ENCODE measurements at regions not wholly inside any gene's neighbourhood (a gene's known extent, or its start where the extent isn't known, plus 50 kb on each side); places are given as distances from the start of the nearest gene placed in this dataset.

GRCh38 chr2:191783416-191783815 is 63.5 kb downstream of the CAVIN2 start:
- Histone ChIP-seq H3K4me3 (replicated peaks in 1 of 3; ENCODE audit: insufficient read depth in 1 of 3, low read depth in 1 of 3, low read length in 3 of 3) (no peak overlapping the region), H3K79me2 (ENCODE audit: control insufficient read depth, insufficient read depth, low read length) (no peaks in the 10 kb centered on the region), H3K9ac (replicated peaks; ENCODE audit: extremely low read depth, insufficient read depth, low read length) (no peak overlapping the region), H3K4me1 (ENCODE audit: control insufficient read depth, extremely low read depth, insufficient read depth, low read length) (no peaks in the 10 kb centered on the region), H2AFZ (ENCODE audit: low read depth, low read length) (no peak overlapping the region), H3K4me2 (ENCODE audit: insufficient read depth, low read length) (no peak overlapping the region), H3K9me1 (replicated peaks; ENCODE audit: control insufficient read depth, extremely low read depth, insufficient read depth, low read length) (no peaks in the 10 kb centered on the region), H3K27me3 (ENCODE audit: control insufficient read depth in 2 of 2, insufficient read depth in 2 of 2, low read length in 2 of 2) (peaks cover 0 to 13% of the 10 kb centered on the region in 2 experiments), H3K36me3 (ENCODE audit: control insufficient read depth in 2 of 2, extremely low read depth in 1 of 2, insufficient read depth in 2 of 2, low read length in 2 of 2) (no peaks in the 10 kb centered on the region), H4K20me1 (replicated peaks; ENCODE audit: control insufficient read depth, extremely low read depth, insufficient read depth, low read length) (no peaks in the 10 kb centered on the region), H3K27ac (ENCODE audit: insufficient read depth, low read depth, low read length) (no peak overlapping the region), H3K9me3 (replicated peaks; ENCODE audit: control insufficient read depth, insufficient read depth, low read length) (no peaks in the 10 kb centered on the region)
- CTCF ChIA-PET = no interaction called here
- FAIRE-seq (no peak), DNase-seq (ENCODE audit: low read depth, low spot score) (no peak)
- no TSS peak for BruUV-seq (replicated peaks)
- dilution Hi-C loops (cut with MboI; ENCODE audit: extremely low pct_ligation_motif_present, low sequenced_read_pairs) = no loop called here
- intact Hi-C loops (cut with micrococcal nuclease) = no loop called here
- POLR2A ChIA-PET = no interaction called here
- TF ChIP-seq CTCF (IDR thresholded peaks at IDR 0.05; ENCODE audit: extremely low read depth in 1 of 2, insufficient read depth in 1 of 2, low read depth in 1 of 2, low read length in 2 of 2) (no peak), POLR2AphosphoS5 (IDR thresholded peaks at IDR 0.05; ENCODE audit: insufficient read depth, low read depth, low read length) (no peak)
